Kidney tubule cell (primary cell): ENCODE measurements at regions not wholly inside any gene's neighbourhood (a gene's known extent, or its start where the extent isn't known, plus 50 kb on each side); places are given as distances from the start of the nearest gene placed in this dataset.
"Not testable (repeated sequence)": the region's sequence is repeated elsewhere in the genome, so short reads cannot be mapped to it uniquely, and the experiment has no call there.

Experiments used
- DNase-seq: peaks from one replicate; pipeline ENCODE4 v3.0.0-alpha.2; 2018; ENCODE audit warnings: low spot score

- DNase-seq, result peak; percentile 14
These were observed 65.8 kb downstream of the MTX3 start for GRCh38 chr5:79924936-79925893.

DNA sequence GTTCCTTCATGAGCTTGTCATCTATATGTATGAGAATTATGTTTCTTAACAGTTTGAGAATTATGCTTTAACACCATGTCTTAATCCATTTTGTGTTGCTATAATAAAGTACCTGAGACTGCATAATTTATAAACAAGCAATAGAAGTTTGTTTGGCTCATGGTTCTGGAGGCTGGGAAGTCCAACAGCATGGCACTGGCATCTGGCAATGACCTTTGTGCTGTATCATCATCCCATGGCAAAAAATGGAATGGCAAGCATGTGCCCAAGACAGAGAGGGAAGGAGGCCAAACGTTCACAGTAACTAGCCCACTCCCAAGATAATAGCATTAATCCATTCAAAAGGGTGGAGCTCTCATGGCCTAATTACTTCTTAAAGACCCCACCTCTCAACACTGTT, 67.6 kb downstream of the MTX3 start:
- DNase-seq, result no peak

- no peak for DNase-seq
These were observed 68.4 kb downstream of the MTX3 start for GRCh38 chr5:79922626-79923025.

GRCh38 chr5:79907452-79907851, 83.6 kb downstream of the MTX3 start:
- not testable (repeated sequence) for DNase-seq

- DNase-seq, result not testable (repeated sequence)
These were observed 88.5 kb downstream of the MTX3 start for GRCh38 chr5:79902571-79902970.

GRCh38 chr5:79901631-79902030, 89.4 kb downstream of the MTX3 start:
- no peak for DNase-seq

GRCh38 chr5:79898611-79899010, 92.5 kb downstream of the MTX3 start:
- DNase-seq, result peak; percentile 39

GRCh38 chr5:79893976-79894375, 97.1 kb downstream of the MTX3 start:
- DNase-seq, result no peak

DNA sequence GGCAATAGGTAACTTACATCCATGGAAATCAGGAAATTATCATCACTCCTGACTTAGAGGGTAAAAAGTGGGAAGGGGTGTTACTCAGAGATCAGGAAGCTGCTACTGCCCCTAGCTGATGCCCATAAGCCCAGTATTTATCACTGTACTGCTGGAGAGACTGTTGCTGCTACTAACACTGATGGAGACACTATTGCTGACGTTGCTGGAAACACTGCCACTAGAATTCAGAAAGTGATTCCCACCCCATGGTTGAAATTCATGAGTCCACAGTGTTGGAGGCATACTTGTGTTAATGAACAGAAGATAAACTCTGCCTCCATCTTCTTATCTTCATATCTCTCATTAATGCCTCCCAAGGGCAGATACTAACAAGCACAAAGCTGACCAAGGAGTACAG, 97.6 kb downstream of the MTX3 start:
- no peak for DNase-seq

DNA sequence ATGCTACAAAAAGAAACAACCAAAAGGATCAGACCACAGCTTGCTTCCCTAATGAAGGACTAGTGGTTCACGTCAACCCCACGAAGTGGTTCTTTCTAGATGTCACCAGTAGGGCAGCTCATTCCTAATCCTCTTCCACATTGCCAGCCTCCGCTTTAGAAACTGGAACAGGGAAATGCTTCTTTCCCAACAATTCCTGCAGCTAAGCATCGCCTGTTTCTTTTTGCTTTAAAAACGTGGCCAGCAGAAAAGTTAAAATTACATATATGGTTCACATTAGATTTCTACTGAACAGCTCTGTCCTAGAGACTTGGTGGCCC, 100.2 kb downstream of the MTX3 start:
- DNase-seq, result no peak

- DNase-seq, result peak; percentile 36
These were observed 100.7 kb downstream of the MTX3 start for GRCh38 chr5:79890119-79890929.

DNA sequence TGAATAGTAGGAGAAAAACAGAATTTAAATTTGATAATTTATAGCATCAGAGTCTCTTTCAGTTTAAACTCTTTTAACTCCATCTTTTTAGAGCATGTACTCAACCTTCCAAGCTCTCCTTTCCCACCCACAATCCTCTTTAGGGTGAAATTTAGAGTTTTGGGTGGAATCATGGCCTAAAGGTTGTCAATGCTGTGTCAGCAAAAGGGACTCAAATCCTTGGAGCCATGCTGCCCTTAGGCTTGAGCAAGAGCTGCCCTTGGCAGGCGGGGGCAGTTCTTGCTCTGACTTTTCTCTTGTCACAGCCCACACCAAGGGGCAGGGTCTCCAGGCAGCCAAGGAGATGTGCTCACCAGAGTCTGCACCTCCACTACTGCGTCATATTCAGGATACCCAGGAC, 102.4 kb downstream of the MTX3 start:
- no peak for DNase-seq

DNA sequence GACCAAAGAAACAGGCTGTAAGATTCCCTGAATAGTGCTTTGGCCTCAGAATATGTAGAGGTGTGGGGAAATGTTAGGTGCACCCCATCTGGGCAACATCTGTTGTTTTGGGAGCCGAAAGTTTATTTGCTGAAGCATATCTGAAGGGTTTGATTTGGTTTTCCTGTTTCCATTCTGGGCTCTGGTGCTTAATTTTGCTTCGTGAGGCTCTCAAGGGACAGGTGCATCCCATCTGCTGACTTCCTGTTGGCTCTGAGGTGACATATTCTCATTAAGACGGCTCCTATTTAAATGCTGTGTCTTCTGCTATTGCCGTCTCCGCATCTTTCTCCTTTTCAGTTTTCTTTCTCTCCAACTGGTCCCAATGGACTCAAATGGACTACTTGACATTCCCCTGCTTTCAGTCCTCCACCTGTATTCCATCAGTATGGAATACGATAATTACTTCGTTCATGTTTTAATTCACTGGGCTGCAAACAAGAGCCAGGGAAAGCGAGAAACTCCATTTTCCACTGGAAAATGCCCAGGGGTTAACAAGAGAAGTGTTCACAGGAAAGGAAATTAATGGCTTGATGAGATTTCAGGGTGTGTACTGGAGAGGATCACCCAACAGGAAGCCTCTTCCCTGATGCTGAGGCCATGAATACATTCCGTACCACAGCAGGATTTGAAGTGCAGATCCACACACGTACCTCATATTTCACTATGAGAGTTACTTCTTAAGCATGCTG, 104.0 kb downstream of the MTX3 start:
- no peak for DNase-seq

GRCh38 chr5:79886456-79886855, 104.6 kb downstream of the MTX3 start:
- DNase-seq, result no peak

DNA sequence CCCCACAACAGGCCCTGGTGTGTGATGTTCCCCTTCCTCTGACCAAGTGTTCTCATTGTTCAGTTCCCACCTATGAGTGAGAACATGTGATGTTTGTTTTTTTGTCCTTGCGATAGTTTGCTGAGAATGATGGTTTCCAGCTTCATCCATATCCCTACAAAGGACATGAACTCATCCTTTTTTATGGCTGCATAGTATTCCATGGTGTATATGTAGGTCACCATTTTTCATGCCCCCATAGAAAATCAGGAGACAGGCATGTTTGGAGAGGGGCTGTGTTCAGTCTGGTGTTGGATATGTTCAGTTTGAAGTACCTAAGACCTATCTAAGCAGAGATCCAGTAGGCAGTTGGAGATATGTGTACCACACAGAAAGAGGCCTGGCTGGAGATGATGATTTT, 111.2 kb downstream of the MTX3 start:
- not testable (repeated sequence) for DNase-seq

DNA sequence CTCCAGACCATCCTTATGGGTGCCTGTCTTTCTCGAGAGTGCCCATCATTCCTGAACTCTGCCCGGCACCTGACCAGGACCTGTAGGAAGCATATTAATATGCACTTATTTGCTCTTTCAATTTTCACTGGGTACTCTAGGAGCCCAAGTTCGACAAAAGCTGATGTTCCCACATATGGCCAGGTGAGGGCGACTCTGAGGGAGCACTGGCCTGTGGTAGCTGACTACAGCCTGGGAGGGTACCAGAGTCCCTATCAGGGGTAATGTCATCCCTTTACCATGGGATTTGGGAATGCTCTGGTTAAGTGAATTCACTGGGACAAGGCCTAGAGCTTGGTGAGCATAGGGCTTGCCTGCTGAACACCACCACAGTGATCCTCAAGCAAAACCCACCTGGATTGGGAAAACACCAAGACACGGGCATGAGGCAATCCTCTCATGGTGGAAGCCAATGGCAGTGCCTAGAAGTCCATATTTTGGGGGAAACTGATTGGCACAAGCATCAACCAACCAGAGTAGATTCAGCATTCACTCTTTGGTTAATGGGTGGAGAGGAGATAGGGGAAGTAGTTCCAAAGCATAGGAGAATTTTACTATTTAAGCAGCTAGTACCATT, 112.2 kb downstream of the MTX3 start:
- peak; percentile 16 for DNase-seq

DNA sequence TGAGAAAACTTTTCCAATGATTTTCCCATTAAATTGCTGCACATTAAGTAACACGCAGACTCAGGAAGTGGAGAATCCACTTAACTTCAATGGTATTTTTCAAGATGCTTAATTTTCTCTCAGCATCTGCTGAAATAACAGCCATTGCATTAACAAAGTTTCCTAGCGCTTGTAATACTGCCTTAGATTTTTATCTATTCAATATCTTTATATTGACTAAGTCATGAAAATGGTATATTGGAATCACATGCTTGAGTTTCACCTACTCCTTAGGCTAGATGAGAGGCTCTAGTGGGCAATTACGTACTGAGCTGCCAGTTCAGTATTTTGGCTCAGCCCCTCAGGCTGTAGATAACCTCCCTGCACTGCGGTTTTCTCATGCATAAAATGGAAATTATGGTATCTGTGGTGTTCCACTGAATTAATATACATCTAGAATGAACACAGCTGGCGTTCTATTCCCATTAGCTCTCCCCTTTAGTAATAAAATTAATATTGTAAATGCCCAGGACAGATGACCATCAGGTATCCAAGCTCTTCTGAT, 112.9 kb downstream of the MTX3 start:
- no peak for DNase-seq

GRCh38 chr5:79876456-79876855, 114.6 kb downstream of the MTX3 start:
- no peak for DNase-seq

GRCh38 chr5:79875230-79875629, 115.8 kb downstream of the MTX3 start:
- no peak for DNase-seq

DNA sequence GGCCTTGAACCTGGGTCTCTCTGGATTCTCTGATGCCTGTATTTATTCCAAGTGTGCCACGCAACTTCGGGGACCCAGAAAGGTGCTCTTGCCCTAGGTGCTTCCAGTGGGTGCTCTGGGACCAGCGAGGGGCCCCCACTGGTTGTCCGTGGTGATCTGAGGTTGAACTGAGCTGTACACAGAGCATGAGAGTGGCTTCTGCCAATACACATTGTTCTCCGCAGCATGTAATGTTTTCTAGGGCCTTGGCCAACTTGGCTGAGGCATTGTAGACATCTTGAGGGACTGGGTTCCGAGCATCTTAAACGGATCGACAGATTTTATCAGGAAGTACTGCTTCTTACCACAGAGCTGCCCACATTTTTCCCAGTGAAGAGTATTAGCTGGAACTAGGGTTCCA, 117.9 kb downstream of the MTX3 start:
- DNase-seq, result no peak

- no peak for DNase-seq
These were observed 118.8 kb downstream of the MTX3 start for GRCh38 chr5:79872291-79872690.
